Gastroesophageal sphincter (tissue), 3 donors: ENCODE measurements at regions not wholly inside any gene's neighbourhood (a gene's known extent, or its start where the extent isn't known, plus 50 kb on each side); places are given as distances from the start of the nearest gene placed in this dataset.

Source experiments
- CTCF ChIP-seq, 4 experiments: fragments of 200-600 bp in 2 of 4; fragments of 450-650 bp in 2 of 4; sonication (generic) in 1 of 4; IDR thresholded peaks; one replicate each; pipeline ENCODE4 v1.5.1; 2017 to 2019; ENCODE audit warnings: antibody characterized with exemption in 4 of 4, mild to moderate bottlenecking in 2 of 4, moderate library complexity in 2 of 4
- POLR2A ChIP-seq, 2 donors: fragments of 450-650 bp; IDR thresholded peaks; one replicate each; pipeline ENCODE4 v1.6.1; 2017; ENCODE audit warnings: antibody characterized with exemption in 2 of 2, mild to moderate bottlenecking in 2 of 2, moderate library complexity in 1 of 2
- POLR2AphosphoS5 ChIP-seq: sonication (generic); formaldehyde crosslinking; IDR thresholded peaks from one replicate; pipeline ENCODE4 v1.6.1; 2017; ENCODE audit warnings: antibody characterized with exemption

DNA sequence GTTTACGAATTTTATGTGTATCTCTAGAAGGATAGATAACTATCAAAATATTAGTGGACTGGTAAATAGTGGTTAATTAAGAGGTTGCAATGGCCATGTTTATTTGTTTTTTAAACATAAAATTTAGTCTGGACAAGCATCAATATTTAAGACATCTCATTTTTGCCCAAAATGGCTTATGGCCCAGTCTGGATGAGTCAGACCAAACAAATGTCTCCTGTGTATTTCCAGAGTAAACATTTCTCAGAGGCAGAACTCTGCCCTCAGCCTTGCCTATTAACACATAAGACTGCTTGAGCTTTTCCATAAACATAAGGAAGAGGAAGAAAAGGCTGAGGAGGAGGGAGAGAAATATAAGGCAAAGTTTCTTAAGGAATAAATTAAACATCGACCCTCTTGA, 277.1 kb upstream of the DIAPH2 start:
- TF ChIP-seq POLR2AphosphoS5 (peak; percentile 43), CTCF (IDR thresholded peaks at IDR 0.05) (no peak), POLR2A (IDR thresholded peaks at IDR 0.05) (no peak)
